Superior temporal gyrus (tissue), 1 donor: ENCODE measurements at regions not wholly inside any gene's neighbourhood (a gene's known extent, or its start where the extent isn't known, plus 50 kb on each side); places are given as distances from the start of the nearest gene placed in this dataset.
"Not testable (repeated sequence)": the region's sequence is repeated elsewhere in the genome, so short reads cannot be mapped to it uniquely, and the experiment has no call there.

Experiments
- DNase-seq: peaks from one replicate; pipeline ENCODE4 v3.0.0-alpha.2; 2016; ENCODE audit errors: extremely low spot score

GRCh38 chr5:56732121-56732520, 83.2 kb upstream of the MAP3K1 start:
- DNase-seq, result no peak

- not testable (repeated sequence) for DNase-seq
Observed at GRCh38 chr5:56731473-56731872, 83.9 kb upstream of the MAP3K1 start.

GRCh38 chr5:56729488-56729887, 85.9 kb upstream of the MAP3K1 start:
- no peak for DNase-seq

GRCh38 chr5:56725711-56726411, 89.5 kb upstream of the MAP3K1 start:
- DNase-seq, result no peak

- not testable (repeated sequence) for DNase-seq
Observed at GRCh38 chr5:56724857-56725256, 90.5 kb upstream of the MAP3K1 start.

GRCh38 chr5:56722317-56722716, 93.0 kb upstream of the MAP3K1 start:
- DNase-seq, result no peak

- DNase-seq, result no peak
Observed at GRCh38 chr5:56717253-56717987, 97.9 kb upstream of the MAP3K1 start.

- no peak for DNase-seq
Observed at GRCh38 chr5:56715986-56716385, 99.4 kb upstream of the MAP3K1 start.

- DNase-seq, result no peak
Observed at GRCh38 chr5:56712895-56713591, 102.3 kb upstream of the MAP3K1 start.

GRCh38 chr5:56710826-56711590, 104.3 kb upstream of the MAP3K1 start:
- no peak for DNase-seq

- no peak for DNase-seq
Observed at GRCh38 chr5:56706504-56706903, 108.8 kb upstream of the MAP3K1 start.

- DNase-seq, result no peak
Observed at GRCh38 chr5:56705217-56705616, 110.1 kb upstream of the MAP3K1 start.

GRCh38 chr5:56703952-56704351, 111.4 kb upstream of the MAP3K1 start:
- DNase-seq, result no peak

GRCh38 chr5:56700711-56701110, 114.6 kb upstream of the MAP3K1 start:
- no peak for DNase-seq

- DNase-seq, result no peak
Observed at GRCh38 chr5:56699538-56699937, 115.8 kb upstream of the MAP3K1 start.

GRCh38 chr5:56698463-56699381, 116.6 kb upstream of the MAP3K1 start:
- peak; percentile 64 for DNase-seq

GRCh38 chr5:56696900-56697299, 118.4 kb upstream of the MAP3K1 start:
- no peak for DNase-seq

GRCh38 chr5:56693220-56693579, 122.1 kb upstream of the MAP3K1 start:
- no peak for DNase-seq

- DNase-seq, result no peak
Observed at GRCh38 chr5:56692359-56693219, 122.8 kb upstream of the MAP3K1 start.

GRCh38 chr5:56688402-56688801, 126.9 kb upstream of the MAP3K1 start:
- DNase-seq, result no peak
